ENCODE measurements at regions not wholly inside any gene's neighbourhood (a gene's known extent, or its start where the extent isn't known, plus 50 kb on each side); places are given as distances from the start of the nearest gene placed in this dataset.

GRCh38 chr4:13202701-13203100 is 281.4 kb downstream of the RAB28 start:
- no peaks in the 10 kb centered on the region for H3K79me1 ChIP-seq (ENCODE audit: low read depth, low read length)
- no peak overlapping the region for H2BK120ac ChIP-seq (replicated peaks; ENCODE audit: low read depth, low read length)
- no peak overlapping the region for H4K5ac ChIP-seq (ENCODE audit: insufficient read length, low read depth, low read length)
- H3K23ac ChIP-seq (ENCODE audit: insufficient read length) = no peak overlapping the region
- no peak overlapping the region for H2AFZ ChIP-seq (ENCODE audit: low read length)
- no peaks in the 10 kb centered on the region for H3K27me3 ChIP-seq (replicated peaks in 1 of 4; ENCODE audit: control insufficient read depth in 3 of 4, extremely low read depth in 1 of 4, insufficient read depth in 3 of 4, low read length in 3 of 4)
- no peak overlapping the region for H3K4ac ChIP-seq (replicated peaks; ENCODE audit: insufficient read length, low read depth, low read length)
- H3K79me2 ChIP-seq (ENCODE audit: control insufficient read depth in 1 of 2, insufficient read depth in 2 of 2, low read length in 2 of 2) = no peaks in the 10 kb centered on the region
- H3K9me3 ChIP-seq (ENCODE audit: insufficient read depth in 2 of 2, low read depth in 1 of 2, low read length in 1 of 2) = no peaks in the 10 kb centered on the region
- no peak overlapping the region for H3K9ac ChIP-seq (replicated peaks in 1 of 4; ENCODE audit: extremely low read depth in 1 of 4, low read depth in 3 of 4, low read length in 3 of 4)
- no peaks in the 10 kb centered on the region for H3K36me3 ChIP-seq (ENCODE audit: control insufficient read depth in 2 of 4, insufficient read depth in 4 of 4, low read length in 3 of 4)
- H3K4me2 ChIP-seq (ENCODE audit: insufficient read depth in 1 of 2, low read depth in 2 of 2, low read length in 2 of 2) = no peak overlapping the region
- DNase-seq (ENCODE audit: low read depth in 1 of 2, low spot score in 2 of 2) = no peak
- ChIA-PET POLR2A (ENCODE audit: partially characterized antibody) (interaction anchor here (0.6 kb wide), 1 partner anchor 239 kb away, joined by 5 read pairs; no protein-coding TSS in a partner anchor), CTCF (ENCODE audit: partially characterized antibody) (interaction anchor here (1.3 to 2.4 kb wide), 2 partner anchors 8 to 46 kb away, joined by 4 to 7 read pairs; no protein-coding TSS in a partner anchor)
- no peak overlapping the region for H4K91ac ChIP-seq (replicated peaks; ENCODE audit: insufficient read length, low read length)
- no peak for FAIRE-seq
- H4K20me1 ChIP-seq (replicated peaks in 1 of 2; ENCODE audit: control insufficient read depth in 1 of 2, insufficient read depth in 2 of 2, low read length in 2 of 2) = no peaks in the 10 kb centered on the region
- no peak overlapping the region for H2AK5ac ChIP-seq (ENCODE audit: low read depth, low read length)
- no peak overlapping the region for H2BK5ac ChIP-seq (ENCODE audit: low read depth, low read length)
- no peaks in the 10 kb centered on the region for H3K23me2 ChIP-seq (ENCODE audit: low read depth, low read length)
- H3K27ac ChIP-seq (ENCODE audit: low read depth, low read length) = no peak overlapping the region
- H3K4me3 ChIP-seq (ENCODE audit: extremely low read depth in 1 of 4, insufficient read depth in 2 of 4, low read depth in 3 of 4, low read length in 4 of 4) = no peak overlapping the region
- no peak overlapping the region for H3K56ac ChIP-seq (replicated peaks; ENCODE audit: insufficient read length, low read depth, low read length)
- 91% methylated on average over 1 of the region's 1 CpG; no CpG with 5 or more reads in 1 of the 2 experiments for WGBS, 2 experiments (ENCODE audit: extremely low coverage in 1 of 2, insufficient coverage in 1 of 2, insufficient read length in 1 of 2, insufficient replicate concordance in 2 of 2, low coverage in 1 of 2, low lambda C conversion rate in 2 of 2, missing lambda C conversion rate in 1 of 2)
- no peak overlapping the region for H2BK20ac ChIP-seq (ENCODE audit: low read length)
- H3K18ac ChIP-seq (ENCODE audit: extremely low read depth, low read length) = no peak overlapping the region
- H3K14ac ChIP-seq (ENCODE audit: insufficient read length) = no peak overlapping the region
- no peaks in the 10 kb centered on the region for H3K4me1 ChIP-seq (replicated peaks in 1 of 4; ENCODE audit: control insufficient read depth in 3 of 4, insufficient read depth in 4 of 4, low read length in 3 of 4)
- no peak overlapping the region for H2BK12ac ChIP-seq (ENCODE audit: low read depth, low read length)
- H2BK15ac ChIP-seq (ENCODE audit: low read length) = no peak overlapping the region
- no peak overlapping the region for H4K8ac ChIP-seq (ENCODE audit: extremely low read depth, insufficient read depth, low read length)
- TF ChIP-seq TCF12 (IDR thresholded peaks at IDR 0.05; ENCODE audit: low read depth, low read length) (no peak), SIX5 (IDR thresholded peaks at IDR 0.05; ENCODE audit: low read depth, low read length) (no peak), YY1 (IDR thresholded peaks at IDR 0.05; ENCODE audit: low read depth, low read length) (no peak), TAF1 (IDR thresholded peaks at IDR 0.05; ENCODE audit: low read depth, low read length) (no peak), POLR2A (IDR thresholded peaks at IDR 0.05; ENCODE audit: control extremely low read depth in 1 of 2, low read depth in 2 of 2, low read length in 2 of 2) (no peak), MAX (IDR thresholded peaks at IDR 0.05) (no peak), SUZ12 (IDR thresholded peaks at IDR 0.05; ENCODE audit: low read length) (no peak), POU5F1 (IDR thresholded peaks at IDR 0.05; ENCODE audit: low read depth, low read length) (no peak), ZNF274 (IDR thresholded peaks at IDR 0.05; ENCODE audit: borderline replicate concordance, extremely low read depth, low read length) (no peak), SIN3A (conservative IDR thresholded peaks at IDR 0.05 in 1 of 2, IDR thresholded peaks at IDR 0.05 in 1 of 2; ENCODE audit: low read depth in 1 of 2, low read length in 2 of 2) (no peak), EP300 (IDR thresholded peaks at IDR 0.05; ENCODE audit: borderline replicate concordance in 1 of 2, low read depth in 2 of 2, low read length in 2 of 2) (no peak), SP2 (IDR thresholded peaks at IDR 0.05; ENCODE audit: low read length) (no peak), CEBPB (IDR thresholded peaks at IDR 0.05; ENCODE audit: low read depth, low read length) (no peak), BRCA1 (IDR thresholded peaks at IDR 0.05; ENCODE audit: low read depth, low read length) (no peak), KDM5A (IDR thresholded peaks at IDR 0.05; ENCODE audit: low read length) (no peak), SIRT6 (IDR thresholded peaks at IDR 0.05; ENCODE audit: low read length) (no peak), CHD1 (IDR thresholded peaks at IDR 0.05; ENCODE audit: low read depth, low read length) (no peak)
